OCI-LY3 (cell line): ENCODE measurements at regions not wholly inside any gene's neighbourhood (a gene's known extent, or its start where the extent isn't known, plus 50 kb on each side); places are given as distances from the start of the nearest gene placed in this dataset.

Experiments used
- CTCF ChIP-seq: fragments of 200-600, 300-600 bp; sonication (generic); IDR thresholded peaks from 2 replicates; pipeline ENCODE4 v1.5.1; 2014; ENCODE audit warnings: antibody characterized with exemption, low read length, low read depth
- EZH2phosphoT487 ChIP-seq: fragments of 200-600 bp; shearing (Covaris generic); IDR thresholded peaks from 2 replicates; pipeline ENCODE4 v1.6.1; 2018; ENCODE audit warnings: antibody characterized with exemption, mixed run types, low read depth

GRCh38 chr5:165538065-165538464, 2032.6 kb downstream of the MAT2B start:
- no peak for TF ChIP-seq CTCF
- TF ChIP-seq EZH2phosphoT487, result no peak
